ENCODE measurements at regions not wholly inside any gene's neighbourhood (a gene's known extent, or its start where the extent isn't known, plus 50 kb on each side); places are given as distances from the start of the nearest gene placed in this dataset.

DNA sequence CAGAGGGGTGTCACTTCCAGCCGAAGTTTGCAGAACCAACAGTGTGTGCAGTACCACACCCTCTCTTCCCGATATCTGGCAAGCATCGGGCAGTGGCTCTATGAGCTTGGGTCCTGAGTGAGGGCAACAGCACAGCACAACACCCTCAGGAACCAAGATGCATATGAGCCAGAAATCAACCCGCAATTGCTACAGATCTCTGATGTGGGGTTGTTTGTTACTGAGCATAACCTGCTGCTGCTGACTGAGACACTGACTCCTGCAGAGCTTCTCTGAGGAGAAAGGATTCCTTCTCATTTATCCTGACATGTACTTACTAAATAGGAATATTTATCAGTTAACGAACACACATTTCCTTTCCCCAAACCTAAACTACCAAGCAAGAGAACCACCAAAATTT is 218.3 kb downstream of the RBFOX3 start:
- Histone ChIP-seq H3K4me3 (replicated peaks in 1 of 3; ENCODE audit: insufficient read depth in 1 of 3, low read depth in 1 of 3, low read length in 3 of 3) (no peak overlapping the region), H3K4me1 (ENCODE audit: control insufficient read depth, extremely low read depth, insufficient read depth, low read length) (no peaks in the 10 kb centered on the region), H3K27me3 (ENCODE audit: control insufficient read depth in 2 of 2, insufficient read depth in 2 of 2, low read length in 2 of 2) (no peaks in the 10 kb centered on the region), H3K79me2 (ENCODE audit: control insufficient read depth, insufficient read depth, low read length) (no peaks in the 10 kb centered on the region), H3K9me3 (replicated peaks; ENCODE audit: control insufficient read depth, insufficient read depth, low read length) (no peaks in the 10 kb centered on the region), H3K9ac (replicated peaks; ENCODE audit: extremely low read depth, insufficient read depth, low read length) (no peak overlapping the region), H3K36me3 (ENCODE audit: control insufficient read depth in 2 of 2, extremely low read depth in 1 of 2, insufficient read depth in 2 of 2, low read length in 2 of 2) (no peaks in the 10 kb centered on the region), H2AFZ (ENCODE audit: low read depth, low read length) (no peak overlapping the region), H3K27ac (ENCODE audit: insufficient read depth, low read depth, low read length) (no peak overlapping the region), H4K20me1 (replicated peaks; ENCODE audit: control insufficient read depth, extremely low read depth, insufficient read depth, low read length) (no peaks in the 10 kb centered on the region), H3K9me1 (replicated peaks; ENCODE audit: control insufficient read depth, extremely low read depth, insufficient read depth, low read length) (no peaks in the 10 kb centered on the region), H3K4me2 (ENCODE audit: insufficient read depth, low read length) (no peak overlapping the region)
- ChIA-PET POLR2A (interaction anchor here (0.6 to 1.2 kb wide), 2 partner anchors 10 to 305 kb away, joined by 3 to 4 read pairs; no protein-coding TSS in a partner anchor), CTCF (interaction anchor here (0.5 to 13.5 kb wide), 27 partner anchors 10 to 371 kb away, joined by 3 to 428 read pairs (median 10); partner anchors contain the start of gene ENGASE)
- no peak for DNase-seq (ENCODE audit: low read depth, low spot score)
- TF ChIP-seq POLR2A (IDR thresholded peaks at IDR 0.05; ENCODE audit: low read depth, low read length) = no peak
- no peak for TF ChIP-seq CTCF (IDR thresholded peaks at IDR 0.05; ENCODE audit: extremely low read depth in 1 of 2, insufficient read depth in 1 of 2, low read depth in 1 of 2, low read length in 2 of 2)
- no peak for TF ChIP-seq MYC (IDR thresholded peaks at IDR 0.05; ENCODE audit: low read depth, low read length)
- TF ChIP-seq EZH2 (IDR thresholded peaks at IDR 0.05; ENCODE audit: borderline replicate concordance, low read depth, low read length, severe bottlenecking) = peak; percentile 47
- dilution Hi-C loops (cut with MboI; ENCODE audit: extremely low pct_ligation_motif_present, low sequenced_read_pairs) = no loop called here
- FAIRE-seq = no peak
- BruUV-seq (replicated peaks) = no TSS peak
- intact Hi-C loops (cut with micrococcal nuclease) = loop anchor here (2.0 kb wide), 2 partner anchors 204 to 316 kb away; no protein-coding TSS in a partner anchor
